H9 (cell line): ENCODE measurements at regions not wholly inside any gene's neighbourhood (a gene's known extent, or its start where the extent isn't known, plus 50 kb on each side); places are given as distances from the start of the nearest gene placed in this dataset.

Experiments used
- DNase-seq: peaks from one replicate; pipeline ENCODE4 v3.0.0-alpha.2; 2017
- H2AFZ ChIP-seq: one replicate; pipeline ENCODE4 v1.6.1; 2013; ENCODE audit warnings: mild to moderate bottlenecking, low read length, control low read depth, moderate library complexity
- H2AK5ac ChIP-seq: 2 replicates; pipeline ENCODE4 v1.6.1; 2013; ENCODE audit warnings: low read length, control low read depth, mixed read lengths; ENCODE audit not compliant: insufficient read length
- H2BK120ac ChIP-seq: one replicate; pipeline ENCODE4 v1.6.1; 2013; ENCODE audit warnings: low read depth, mild to moderate bottlenecking, low read length, control low read depth, inconsistent platforms; ENCODE audit not compliant: poor library complexity, severe bottlenecking
- H2BK12ac ChIP-seq: 2 replicates; pipeline ENCODE4 v1.6.1; 2013; ENCODE audit warnings: low read length, control low read depth, mixed read lengths, low read depth; ENCODE audit not compliant: insufficient read length
- H2BK15ac ChIP-seq: 2 replicates; pipeline ENCODE4 v1.6.1; 2013; ENCODE audit warnings: low read depth, low read length, control low read depth
- H2BK20ac ChIP-seq: one replicate; pipeline ENCODE4 v1.6.1; 2013; ENCODE audit warnings: low read depth, mild to moderate bottlenecking, low read length, control low read depth, inconsistent platforms; ENCODE audit not compliant: poor library complexity, severe bottlenecking
- H2BK5ac ChIP-seq: 2 replicates; pipeline ENCODE4 v1.6.1; 2013; ENCODE audit warnings: low read length, control low read depth, mixed read lengths; ENCODE audit not compliant: insufficient read length
- H3K14ac ChIP-seq: 2 replicates; pipeline ENCODE4 v1.6.1; 2013; ENCODE audit warnings: low read length, control low read depth; ENCODE audit not compliant: insufficient read depth
- H3K18ac ChIP-seq: 2 replicates; pipeline ENCODE4 v1.6.1; 2013; ENCODE audit warnings: low read depth, mild to moderate bottlenecking, mixed read lengths, low read length, control low read depth; ENCODE audit not compliant: insufficient read length
- H3K23ac ChIP-seq: 2 replicates; pipeline ENCODE4 v1.6.1; 2013; ENCODE audit warnings: low read length, control low read depth, mixed read lengths, low read depth; ENCODE audit not compliant: insufficient read length
- H3K23me2 ChIP-seq: 2 replicates; pipeline ENCODE4 v1.6.1; 2013; ENCODE audit warnings: low read depth, mild to moderate bottlenecking, mixed read lengths, low read length, control low read depth; ENCODE audit not compliant: insufficient read length, poor library complexity, severe bottlenecking
- H3K27ac ChIP-seq: 2 replicates; pipeline ENCODE4 v1.5.1; 2013; ENCODE audit warnings: low read length, control low read depth, mixed read lengths, low read depth; ENCODE audit not compliant: insufficient read length
- H3K27me3 ChIP-seq: 2 replicates; pipeline ENCODE4 v1.6.1; 2013; ENCODE audit warnings: low read length, control low read depth, inconsistent platforms; ENCODE audit not compliant: insufficient read depth
- H3K4ac ChIP-seq: 2 replicates; pipeline ENCODE4 v1.6.1; 2013; ENCODE audit warnings: low read depth, mild to moderate bottlenecking, control low read depth, inconsistent platforms, low read length, moderate library complexity
- H3K4me1 ChIP-seq: 2 replicates; pipeline ENCODE4 v1.6.1; 2013; ENCODE audit warnings: low read length, control low read depth, inconsistent platforms; ENCODE audit not compliant: insufficient read depth
- H3K4me2 ChIP-seq: 2 replicates; pipeline ENCODE4 v1.6.1; 2013; ENCODE audit warnings: low read length, control low read depth, mixed read lengths; ENCODE audit not compliant: insufficient read length, insufficient read depth
- H3K56ac ChIP-seq: 2 replicates; pipeline ENCODE4 v1.6.1; 2013; ENCODE audit warnings: low read depth, mild to moderate bottlenecking, mixed read lengths, low read length, control low read depth; ENCODE audit not compliant: insufficient read length
- H3K79me1 ChIP-seq: 2 replicates; pipeline ENCODE4 v1.6.1; 2013; ENCODE audit warnings: low read depth, mild to moderate bottlenecking, moderate library complexity, low read length, control low read depth, inconsistent platforms; ENCODE audit not compliant: insufficient read depth, poor library complexity, severe bottlenecking
- H3K79me2 ChIP-seq: 2 replicates; pipeline ENCODE4 v1.6.1; 2013; ENCODE audit warnings: low read length, control low read depth, inconsistent platforms; ENCODE audit not compliant: insufficient read depth
- H3K9ac ChIP-seq: 2 replicates; pipeline ENCODE4 v1.6.1; 2013; ENCODE audit warnings: low read length, control low read depth, mixed read lengths; ENCODE audit not compliant: insufficient read length; ENCODE audit errors: extremely low read depth
- H3K9me3 ChIP-seq: one replicate; pipeline ENCODE4 v1.6.1; 2013; ENCODE audit warnings: low read depth, low read length, inconsistent platforms; ENCODE audit not compliant: control insufficient read depth
- H3T11ph ChIP-seq: one replicate; pipeline ENCODE4 v1.6.1; 2013; ENCODE audit warnings: mild to moderate bottlenecking, low read length, control low read depth, inconsistent platforms
- H4K20me1 ChIP-seq: one replicate; pipeline ENCODE4 v1.6.1; 2013; ENCODE audit not compliant: control insufficient read depth, insufficient read length, insufficient read depth
- H4K5ac ChIP-seq: 2 replicates; pipeline ENCODE4 v1.6.1; 2013; ENCODE audit warnings: low read depth, mild to moderate bottlenecking, mixed read lengths, low read length, control low read depth; ENCODE audit not compliant: insufficient read length
- H4K8ac ChIP-seq: replicated peaks from 2 replicates; pipeline ENCODE4 v1.6.1; 2013; ENCODE audit warnings: low read length, control low read depth, mixed read lengths, low read depth; ENCODE audit not compliant: insufficient read length
- H4K91ac ChIP-seq: 2 replicates; pipeline ENCODE4 v1.6.1; 2013; ENCODE audit warnings: low read depth, mild to moderate bottlenecking, moderate library complexity, mixed read lengths, low read length, control low read depth; ENCODE audit not compliant: insufficient read length
- H3K27ac Mint-ChIP-seq, 3 experiments: 2 replicates in 2 of 3; 3 replicates in 1 of 3; pipeline ENCODE4 v1.8.0; 2020 to 2021; ENCODE audit warnings: mixed read lengths in 3 of 3, mild to moderate bottlenecking in 1 of 3, moderate library complexity in 1 of 3
- H3K27me3 Mint-ChIP-seq: 2 replicates; pipeline ENCODE4 v1.8.0; 2021; ENCODE audit warnings: low read depth, mild to moderate bottlenecking, moderate library complexity, mixed read lengths
- H3K36me3 Mint-ChIP-seq, 3 experiments: 2 replicates in 2 of 3; 3 replicates in 1 of 3; pipeline ENCODE4 v1.8.0; 2020 to 2021; ENCODE audit warnings: low read depth in 3 of 3, mixed read lengths in 3 of 3; ENCODE audit not compliant: insufficient read depth in 1 of 3
- H3K4me1 Mint-ChIP-seq, 2 experiments: 2 replicates each; pipeline ENCODE4 v1.8.0; 2020; ENCODE audit warnings: mixed read lengths in 2 of 2
- H3K4me3 Mint-ChIP-seq, 2 experiments: 2 replicates in 1 of 2; 3 replicates in 1 of 2; pipeline ENCODE4 v1.8.0; 2020 to 2021; ENCODE audit warnings: mild to moderate bottlenecking in 2 of 2, mixed read lengths in 2 of 2, moderate library complexity in 1 of 2
- H3K9me3 Mint-ChIP-seq, 2 experiments: 2 replicates in 1 of 2; 3 replicates in 1 of 2; pipeline ENCODE4 v1.8.0; 2020; ENCODE audit warnings: mild to moderate bottlenecking in 2 of 2, mixed read lengths in 2 of 2, moderate library complexity in 1 of 2
- WGBS: extraction: QIAGEN DNeasy Blood & Tissue Kit; methylation state at CpG from one replicate; pipeline ENCODE4 v1.1.7; 2013; ENCODE audit warnings: missing lambda C conversion rate, low lambda C conversion rate, mixed read lengths; ENCODE audit not compliant: insufficient read length; ENCODE audit errors: extremely low coverage; 5-methylcytosine and 5-hydroxymethylcytosine counted together
- TF ChIP-seq, protein P1 (sequence below): fragments of 200-600 bp; sonication (generic); conservative IDR thresholded peaks from 3 replicates; pipeline ENCODE4 v1.8.0; 2021; ENCODE audit warnings: antibody characterized with exemption, mild to moderate bottlenecking

DNA sequence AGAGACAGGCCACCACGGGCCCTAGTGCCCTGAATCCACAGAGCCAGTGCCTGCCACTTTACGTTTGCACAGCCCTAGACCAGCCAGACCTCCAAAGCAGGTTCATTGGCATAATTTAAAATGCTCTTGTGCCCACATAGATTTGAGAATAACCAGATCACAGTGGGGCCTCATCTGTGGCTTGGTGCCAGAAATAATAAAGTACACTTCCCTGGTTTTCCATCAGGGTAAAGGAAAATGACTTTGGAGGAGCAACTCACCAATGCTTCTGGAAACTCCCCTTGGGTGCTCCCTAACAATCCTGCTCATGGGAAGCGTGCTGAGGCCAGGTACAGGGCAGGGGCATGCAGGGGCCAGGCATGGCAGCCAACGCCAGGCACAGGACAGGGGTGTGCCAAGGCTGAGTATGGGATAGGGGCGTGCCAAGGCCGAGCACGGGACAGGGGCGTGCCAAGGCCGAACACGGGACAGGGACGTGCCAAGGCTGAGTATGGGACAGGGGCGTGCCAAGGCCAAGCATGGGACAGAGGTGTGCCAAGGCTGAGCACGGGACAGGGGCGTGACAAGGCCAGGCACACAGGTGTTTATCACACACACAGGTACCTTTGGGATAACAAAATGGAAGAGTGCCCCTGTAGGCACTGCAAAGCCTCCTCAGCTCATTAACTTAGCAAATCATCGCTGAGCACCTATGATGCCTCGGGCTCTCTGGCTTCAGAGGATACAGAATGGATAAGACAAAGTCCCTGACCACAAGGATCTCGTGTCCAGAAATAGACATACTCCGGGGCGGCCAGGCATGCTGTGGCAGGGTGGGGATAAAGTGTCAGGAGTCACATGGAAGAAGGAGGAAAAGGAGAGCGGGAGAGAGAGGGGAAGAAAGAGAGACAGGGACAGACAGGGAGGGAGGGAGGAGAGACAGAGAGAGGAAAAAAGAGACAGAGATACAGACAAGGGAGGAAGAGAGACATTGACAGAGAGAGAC, 334.7 kb downstream of the EIPR1 start:
- no peaks in the 10 kb centered on the region for H3K23me2 ChIP-seq
- no peak overlapping the region for H2AFZ ChIP-seq
- H3K79me1 ChIP-seq, result no peaks in the 10 kb centered on the region
- no peak overlapping the region for H2BK120ac ChIP-seq
- Mint-ChIP-seq H3K36me3 (no peaks in the 10 kb centered on the region), H3K9me3 (no peaks in the 10 kb centered on the region; a peak in 1 of 5 replicates), H3K4me1 (no peaks in the 10 kb centered on the region), H3K27me3 (peaks cover 5% of the 10 kb centered on the region; the same call in 1 of the 2 replicates), H3K4me3 (no peak overlapping the region), H3K27ac (peak overlapping the region in 1 of 3 experiments; percentile 69; a peak in 2 of 7 replicates)
- H2AK5ac ChIP-seq, result no peak overlapping the region
- no peak for DNase-seq
- no peaks in the 10 kb centered on the region for H3K27me3 ChIP-seq
- H4K8ac ChIP-seq, result no peak overlapping the region
- H4K91ac ChIP-seq, result no peak overlapping the region
- no peaks in the 10 kb centered on the region for H3K9me3 ChIP-seq
- no peak overlapping the region for H3K27ac ChIP-seq
- no CpG with 5 or more reads among the region's 20 CpGs for WGBS
- no peaks in the 10 kb centered on the region for H4K20me1 ChIP-seq
- no peak overlapping the region for H3K18ac ChIP-seq
- no peak overlapping the region for H2BK12ac ChIP-seq
- no peak overlapping the region for H3K56ac ChIP-seq
- no peak overlapping the region for H3T11ph ChIP-seq
- H3K79me2 ChIP-seq, result no peaks in the 10 kb centered on the region
- no peak overlapping the region for H2BK20ac ChIP-seq
- no peak overlapping the region for H2BK5ac ChIP-seq
- H4K5ac ChIP-seq, result no peak overlapping the region
- H3K23ac ChIP-seq, result no peak overlapping the region
- no peak overlapping the region for H3K4me2 ChIP-seq
- TF ChIP-seq, protein P1, sequence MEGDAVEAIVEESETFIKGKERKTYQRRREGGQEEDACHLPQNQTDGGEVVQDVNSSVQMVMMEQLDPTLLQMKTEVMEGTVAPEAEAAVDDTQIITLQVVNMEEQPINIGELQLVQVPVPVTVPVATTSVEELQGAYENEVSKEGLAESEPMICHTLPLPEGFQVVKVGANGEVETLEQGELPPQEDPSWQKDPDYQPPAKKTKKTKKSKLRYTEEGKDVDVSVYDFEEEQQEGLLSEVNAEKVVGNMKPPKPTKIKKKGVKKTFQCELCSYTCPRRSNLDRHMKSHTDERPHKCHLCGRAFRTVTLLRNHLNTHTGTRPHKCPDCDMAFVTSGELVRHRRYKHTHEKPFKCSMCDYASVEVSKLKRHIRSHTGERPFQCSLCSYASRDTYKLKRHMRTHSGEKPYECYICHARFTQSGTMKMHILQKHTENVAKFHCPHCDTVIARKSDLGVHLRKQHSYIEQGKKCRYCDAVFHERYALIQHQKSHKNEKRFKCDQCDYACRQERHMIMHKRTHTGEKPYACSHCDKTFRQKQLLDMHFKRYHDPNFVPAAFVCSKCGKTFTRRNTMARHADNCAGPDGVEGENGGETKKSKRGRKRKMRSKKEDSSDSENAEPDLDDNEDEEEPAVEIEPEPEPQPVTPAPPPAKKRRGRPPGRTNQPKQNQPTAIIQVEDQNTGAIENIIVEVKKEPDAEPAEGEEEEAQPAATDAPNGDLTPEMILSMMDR, result no peak
- no peaks in the 10 kb centered on the region for H3K4me1 ChIP-seq
- H3K9ac ChIP-seq, result no peak overlapping the region
- H3K4ac ChIP-seq, result no peak overlapping the region
- H3K14ac ChIP-seq, result no peak overlapping the region
- no peak overlapping the region for H2BK15ac ChIP-seq
